OCI-LY3 (cell line): ENCODE measurements at regions not wholly inside any gene's neighbourhood (a gene's known extent, or its start where the extent isn't known, plus 50 kb on each side); places are given as distances from the start of the nearest gene placed in this dataset.

Experiments
- EZH2phosphoT487 ChIP-seq: fragments of 200-600 bp; shearing (Covaris generic); IDR thresholded peaks from 2 replicates; pipeline ENCODE4 v1.6.1; 2018; ENCODE audit warnings: antibody characterized with exemption, mixed run types, low read depth
- TF ChIP-seq, protein P1 (sequence below): fragments of 200-600, 300-600 bp; sonication (generic); IDR thresholded peaks from 2 replicates; pipeline ENCODE4 v1.5.1; 2014; ENCODE audit warnings: antibody characterized with exemption, low read length, low read depth

DNA sequence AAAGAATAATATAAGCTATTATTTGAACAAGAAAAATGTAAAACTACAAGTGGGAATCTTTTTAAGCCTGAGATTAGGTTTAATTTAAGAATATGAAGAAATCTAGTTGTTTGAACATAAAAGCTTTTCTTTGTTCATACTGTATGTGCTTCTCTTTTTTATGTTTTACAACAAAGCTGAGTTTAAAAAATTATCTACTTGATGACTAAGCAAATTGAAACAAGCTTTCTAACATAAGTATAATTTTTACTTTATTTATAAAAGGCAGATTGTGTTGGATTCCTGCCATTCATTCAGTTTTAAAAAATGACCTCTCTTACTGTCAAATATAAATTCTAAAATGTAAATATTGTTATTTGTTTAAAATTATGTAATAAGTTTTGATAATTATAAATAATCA is 958.2 kb downstream of the DNAJB9 start:
- TF ChIP-seq, protein P1, sequence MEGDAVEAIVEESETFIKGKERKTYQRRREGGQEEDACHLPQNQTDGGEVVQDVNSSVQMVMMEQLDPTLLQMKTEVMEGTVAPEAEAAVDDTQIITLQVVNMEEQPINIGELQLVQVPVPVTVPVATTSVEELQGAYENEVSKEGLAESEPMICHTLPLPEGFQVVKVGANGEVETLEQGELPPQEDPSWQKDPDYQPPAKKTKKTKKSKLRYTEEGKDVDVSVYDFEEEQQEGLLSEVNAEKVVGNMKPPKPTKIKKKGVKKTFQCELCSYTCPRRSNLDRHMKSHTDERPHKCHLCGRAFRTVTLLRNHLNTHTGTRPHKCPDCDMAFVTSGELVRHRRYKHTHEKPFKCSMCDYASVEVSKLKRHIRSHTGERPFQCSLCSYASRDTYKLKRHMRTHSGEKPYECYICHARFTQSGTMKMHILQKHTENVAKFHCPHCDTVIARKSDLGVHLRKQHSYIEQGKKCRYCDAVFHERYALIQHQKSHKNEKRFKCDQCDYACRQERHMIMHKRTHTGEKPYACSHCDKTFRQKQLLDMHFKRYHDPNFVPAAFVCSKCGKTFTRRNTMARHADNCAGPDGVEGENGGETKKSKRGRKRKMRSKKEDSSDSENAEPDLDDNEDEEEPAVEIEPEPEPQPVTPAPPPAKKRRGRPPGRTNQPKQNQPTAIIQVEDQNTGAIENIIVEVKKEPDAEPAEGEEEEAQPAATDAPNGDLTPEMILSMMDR = no peak
- TF ChIP-seq EZH2phosphoT487 = no peak
